Testis (tissue), 2 donors: ENCODE measurements at regions not wholly inside any gene's neighbourhood (a gene's known extent, or its start where the extent isn't known, plus 50 kb on each side); places are given as distances from the start of the nearest gene placed in this dataset.

Experiments
- DNase-seq: peaks from one replicate; pipeline ENCODE4 v3.0.0-alpha.2; 2019
- H3K27ac ChIP-seq, 2 donors: fragments of 200-600 bp; sonication (generic); one replicate each; pipeline ENCODE4 v1.5.1; 2019
- H3K27me3 ChIP-seq: fragments of 200-600 bp; sonication (generic); one replicate; pipeline ENCODE4 v1.5.1; 2019
- H3K36me3 ChIP-seq: fragments of 200-600 bp; sonication (generic); one replicate; pipeline ENCODE4 v1.5.1; 2017; ENCODE audit warnings: low read depth; ENCODE audit errors: missing control alignments
- H3K4me1 ChIP-seq: fragments of 200-600 bp; sonication (generic); one replicate; pipeline ENCODE4 v1.5.1; 2019
- H3K4me3 ChIP-seq, 2 donors: fragments of 200-600 bp; sonication (generic); one replicate each; pipeline ENCODE4 v1.5.1; 2017 to 2019
- H3K9me3 ChIP-seq: fragments of 200-600 bp; sonication (generic); one replicate; pipeline ENCODE4 v1.5.1; 2017
- POLR2A ChIP-seq: fragments of 450-650 bp; IDR thresholded peaks from one replicate; pipeline ENCODE4 v1.6.1; 2017; ENCODE audit warnings: antibody characterized with exemption, mild to moderate bottlenecking, moderate library complexity
- WGBS, 2 donors: methylation state at CpG; one replicate each; pipeline ENCODE4 v1.1.5; 2018; 5-methylcytosine and 5-hydroxymethylcytosine counted together
- intact Hi-C: fragments of 100-400 bp; cut with DNase I; formaldehyde crosslinking; loops from one replicate; pipeline ENCODE4 v1.15.1; 2023; ENCODE audit warnings: low total_unique reads
- TF ChIP-seq, protein P1 (sequence below), 3 experiments: fragments of 450-650 bp in 2 of 3; fragments of 200-600 bp in 1 of 3; sonication (generic) in 1 of 3; IDR thresholded peaks; one replicate each; pipeline ENCODE4 v1.5.1; 2016 to 2019; ENCODE audit warnings: antibody characterized with exemption in 3 of 3, mild to moderate bottlenecking in 2 of 3, moderate library complexity in 1 of 3

DNA sequence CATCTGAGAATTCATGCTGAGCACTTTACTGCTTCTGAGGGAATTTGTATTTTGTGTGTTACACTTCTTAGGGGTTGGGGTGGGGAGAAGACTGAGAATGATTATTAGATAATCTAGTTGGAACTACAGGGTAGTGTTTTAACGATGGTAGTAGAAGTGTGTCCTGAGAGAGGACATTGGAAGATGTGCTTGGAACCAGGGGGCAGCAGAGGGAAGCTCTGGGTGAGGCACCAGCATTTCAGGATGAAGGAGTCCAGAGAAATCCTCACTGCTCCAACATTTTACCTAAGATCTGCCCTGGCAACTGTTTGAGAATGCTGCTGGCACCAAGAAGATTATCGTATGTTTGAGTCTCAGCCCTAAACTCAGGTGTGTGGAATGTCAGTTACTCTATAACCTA is 145.5 kb downstream of the SQOR start:
- Histone ChIP-seq H3K27ac (no peak overlapping the region), H3K4me3 (no peak overlapping the region), H3K27me3 (no peaks in the 10 kb centered on the region), H3K9me3 (no peaks in the 10 kb centered on the region), H3K36me3 (no peaks in the 10 kb centered on the region), H3K4me1 (no peaks in the 10 kb centered on the region)
- TF ChIP-seq POLR2A = no peak
- TF ChIP-seq, protein P1, sequence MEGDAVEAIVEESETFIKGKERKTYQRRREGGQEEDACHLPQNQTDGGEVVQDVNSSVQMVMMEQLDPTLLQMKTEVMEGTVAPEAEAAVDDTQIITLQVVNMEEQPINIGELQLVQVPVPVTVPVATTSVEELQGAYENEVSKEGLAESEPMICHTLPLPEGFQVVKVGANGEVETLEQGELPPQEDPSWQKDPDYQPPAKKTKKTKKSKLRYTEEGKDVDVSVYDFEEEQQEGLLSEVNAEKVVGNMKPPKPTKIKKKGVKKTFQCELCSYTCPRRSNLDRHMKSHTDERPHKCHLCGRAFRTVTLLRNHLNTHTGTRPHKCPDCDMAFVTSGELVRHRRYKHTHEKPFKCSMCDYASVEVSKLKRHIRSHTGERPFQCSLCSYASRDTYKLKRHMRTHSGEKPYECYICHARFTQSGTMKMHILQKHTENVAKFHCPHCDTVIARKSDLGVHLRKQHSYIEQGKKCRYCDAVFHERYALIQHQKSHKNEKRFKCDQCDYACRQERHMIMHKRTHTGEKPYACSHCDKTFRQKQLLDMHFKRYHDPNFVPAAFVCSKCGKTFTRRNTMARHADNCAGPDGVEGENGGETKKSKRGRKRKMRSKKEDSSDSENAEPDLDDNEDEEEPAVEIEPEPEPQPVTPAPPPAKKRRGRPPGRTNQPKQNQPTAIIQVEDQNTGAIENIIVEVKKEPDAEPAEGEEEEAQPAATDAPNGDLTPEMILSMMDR (IDR thresholded peaks at IDR 0.05) = no peak
- 73 to 77% methylated on average over 2 of the region's 2 CpGs for WGBS, 2 donors
- intact Hi-C loops = no loop called here
- DNase-seq = no peak

DNA sequence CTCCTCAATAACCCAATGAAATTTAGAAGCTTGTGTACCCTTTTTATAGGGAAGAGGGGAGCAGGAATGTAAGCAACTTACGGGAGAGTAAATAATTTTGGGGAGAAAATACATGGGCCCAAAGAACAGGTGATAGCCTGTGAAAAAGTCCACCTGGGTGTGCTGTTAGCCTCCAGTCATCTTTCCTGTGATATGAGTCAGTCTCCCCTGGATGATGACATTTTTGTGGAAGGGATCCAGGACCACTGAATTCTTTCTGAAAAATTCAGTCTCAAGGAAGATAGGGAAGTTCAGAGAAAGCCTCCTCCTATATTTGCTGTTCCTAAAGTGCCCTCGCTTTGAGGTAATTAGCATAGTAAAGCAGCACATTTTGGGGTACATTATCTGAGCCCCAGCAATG is 149.8 kb downstream of the SQOR start:
- WGBS, 2 donors = 64 to 87% methylated on average over 2 of the region's 2 CpGs
- no peak overlapping the region for H3K27ac ChIP-seq
- H3K9me3 ChIP-seq = no peaks in the 10 kb centered on the region
- no peaks in the 10 kb centered on the region for H3K36me3 ChIP-seq
- no peaks in the 10 kb centered on the region for H3K4me1 ChIP-seq
- TF ChIP-seq, protein P1 (IDR thresholded peaks at IDR 0.05) = no peak
- no peak for TF ChIP-seq POLR2A
- H3K4me3 ChIP-seq = no peak overlapping the region
- no peak for DNase-seq
- intact Hi-C loops = no loop called here
- H3K27me3 ChIP-seq = no peaks in the 10 kb centered on the region

DNA sequence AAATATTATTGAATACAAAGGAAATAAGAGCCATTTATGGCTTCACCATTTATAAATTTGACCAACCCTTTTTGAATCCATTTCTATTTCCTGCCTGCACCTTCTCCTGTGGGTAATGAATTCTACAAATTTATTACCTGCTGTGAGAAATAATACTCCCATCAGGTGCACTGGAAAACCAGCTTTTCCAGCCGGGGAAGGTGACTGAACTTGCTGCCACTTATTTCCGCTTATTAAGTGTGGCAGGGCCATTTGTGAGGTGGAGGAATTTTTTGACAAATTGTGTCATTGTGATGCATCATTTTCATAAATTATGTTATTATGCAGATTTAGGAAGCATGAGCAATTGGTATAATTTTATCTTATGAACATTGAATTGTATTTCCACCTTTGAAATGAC is 151.1 kb downstream of the SQOR start:
- intact Hi-C loops = no loop called here
- DNase-seq = no peak

DNA sequence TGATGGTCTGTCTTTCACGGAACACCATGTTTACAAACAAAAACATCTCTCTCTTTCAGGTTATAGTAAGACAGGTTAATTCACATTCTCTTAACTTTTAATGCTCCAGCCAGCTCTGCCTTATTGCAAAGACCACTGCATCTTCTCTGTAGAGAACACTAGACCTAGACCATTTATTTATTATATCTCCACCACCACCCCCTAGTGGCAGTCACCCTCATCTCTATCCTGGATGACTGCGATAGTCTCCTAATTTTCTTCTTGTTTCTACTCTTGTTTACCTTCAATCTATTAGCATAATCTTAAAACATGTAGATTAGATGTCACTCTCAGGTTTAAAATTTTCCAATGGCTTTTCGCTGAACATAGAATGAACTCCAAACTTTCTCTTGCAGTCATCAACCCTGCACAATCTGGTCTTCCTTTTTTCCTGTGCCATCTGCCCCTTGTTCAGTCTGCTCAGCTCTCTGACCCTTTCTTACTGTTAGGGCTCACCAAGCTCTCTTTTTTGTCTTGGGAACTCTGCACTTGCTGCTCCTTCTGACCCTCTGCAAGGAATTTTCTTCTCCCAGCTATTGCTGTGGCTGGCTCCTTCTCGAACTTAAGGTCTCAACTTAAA is 155.6 kb downstream of the SQOR start:
- Histone ChIP-seq H3K4me1 (no peaks in the 10 kb centered on the region), H3K36me3 (no peaks in the 10 kb centered on the region), H3K27ac (no peak overlapping the region), H3K9me3 (no peaks in the 10 kb centered on the region), H3K4me3 (no peak overlapping the region), H3K27me3 (no peaks in the 10 kb centered on the region)
- TF ChIP-seq, protein P1 (IDR thresholded peaks at IDR 0.05) = peak; percentile 38 to 53 (median 50)
- TF ChIP-seq POLR2A = no peak
- intact Hi-C loops = no loop called here
- peak; percentile 64 for DNase-seq
- WGBS, 2 donors = 60 to 63% methylated on average over 4 of the region's 4 CpGs

More for the DNA sequence above, 151.1 kb downstream of the SQOR start:
- Histone ChIP-seq H3K4me1 (no peaks in the 10 kb centered on the region), H3K27ac (no peak overlapping the region), H3K4me3 (no peak overlapping the region), H3K9me3 (no peaks in the 10 kb centered on the region), H3K36me3 (no peaks in the 10 kb centered on the region), H3K27me3 (no peaks in the 10 kb centered on the region)
- WGBS, 2 donors = 88 to 93% methylated on average over 2 of the region's 2 CpGs
- TF ChIP-seq, protein P1 (IDR thresholded peaks at IDR 0.05) = no peak
- no peak for TF ChIP-seq POLR2A

DNA sequence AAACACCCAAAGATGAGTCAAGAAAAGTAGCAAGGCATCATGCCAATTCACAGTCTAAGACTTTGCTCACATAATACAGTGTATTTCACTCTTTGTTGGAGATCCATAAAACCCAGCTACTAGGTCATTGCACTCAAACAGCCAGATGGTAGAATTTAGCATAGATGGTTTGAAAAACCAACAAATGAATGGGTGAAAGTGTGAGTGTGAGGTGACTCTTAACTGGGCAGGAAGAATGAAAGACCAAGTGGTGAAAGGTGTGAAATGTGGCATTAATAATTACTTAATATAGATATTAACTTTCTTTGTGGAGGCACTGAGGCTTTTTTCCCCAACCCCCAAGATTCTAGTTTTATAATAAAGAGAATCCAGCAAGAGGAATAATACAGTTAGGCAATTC is 159.5 kb downstream of the SQOR start:
- no peak for DNase-seq
- intact Hi-C loops = no loop called here
- H3K4me3 ChIP-seq = no peak overlapping the region
- H3K27ac ChIP-seq = no peak overlapping the region
- H3K36me3 ChIP-seq = no peaks in the 10 kb centered on the region
- no peaks in the 10 kb centered on the region for H3K4me1 ChIP-seq
- H3K27me3 ChIP-seq = no peaks in the 10 kb centered on the region
- no peaks in the 10 kb centered on the region for H3K9me3 ChIP-seq
- TF ChIP-seq, protein P1 (IDR thresholded peaks at IDR 0.05) = no peak
- no peak for TF ChIP-seq POLR2A
